ENCODE measurements at regions not wholly inside any gene's neighbourhood (a gene's known extent, or its start where the extent isn't known, plus 50 kb on each side); places are given as distances from the start of the nearest gene placed in this dataset.

- no peak for TF ChIP-seq CTCF (IDR thresholded peaks at IDR 0.05)
- TF ChIP-seq POLR2A (IDR thresholded peaks at IDR 0.05): no peak
- TF ChIP-seq POLR2AphosphoS5 (IDR thresholded peaks at IDR 0.05): no peak
These were observed 1011.3 kb upstream of the NR2F2 start for GRCh38 chr15:95319242-95319641.
